T-helper 2 cell treated with Interferon-gamma antibody and Interleukin-4, amounts not matched to agents 5 μg/mL and 100 μg/mL, for 36 hours (primary cell): ENCODE measurements at regions not wholly inside any gene's neighbourhood (a gene's known extent, or its start where the extent isn't known, plus 50 kb on each side); places are given as distances from the start of the nearest gene placed in this dataset.
"Not testable (repeated sequence)": the region's sequence is repeated elsewhere in the genome, so short reads cannot be mapped to it uniquely, and the experiment has no call there.

Source experiments
- DNase-seq: peaks from one replicate; pipeline ENCODE4 v3.0.0; 2021; ENCODE audit warnings: low spot score
- H3K27ac Mint-ChIP-seq: one replicate; pipeline ENCODE4 v1.8.0; 2021; ENCODE audit warnings: mild to moderate bottlenecking, mixed read lengths
- H3K27me3 Mint-ChIP-seq: one replicate; pipeline ENCODE4 v1.8.0; 2021; ENCODE audit warnings: low read depth, mixed read lengths
- H3K36me3 Mint-ChIP-seq: one replicate; pipeline ENCODE4 v1.8.0; 2021; ENCODE audit warnings: low read depth, mixed read lengths
- H3K4me1 Mint-ChIP-seq: one replicate; pipeline ENCODE4 v1.8.0; 2021; ENCODE audit warnings: low read depth, mixed read lengths
- H3K4me3 Mint-ChIP-seq: one replicate; pipeline ENCODE4 v1.8.0; 2022; ENCODE audit warnings: mild to moderate bottlenecking, moderate library complexity, mixed read lengths
- H3K9me3 Mint-ChIP-seq: one replicate; pipeline ENCODE4 v1.8.0; 2021; ENCODE audit warnings: mixed read lengths

DNA sequence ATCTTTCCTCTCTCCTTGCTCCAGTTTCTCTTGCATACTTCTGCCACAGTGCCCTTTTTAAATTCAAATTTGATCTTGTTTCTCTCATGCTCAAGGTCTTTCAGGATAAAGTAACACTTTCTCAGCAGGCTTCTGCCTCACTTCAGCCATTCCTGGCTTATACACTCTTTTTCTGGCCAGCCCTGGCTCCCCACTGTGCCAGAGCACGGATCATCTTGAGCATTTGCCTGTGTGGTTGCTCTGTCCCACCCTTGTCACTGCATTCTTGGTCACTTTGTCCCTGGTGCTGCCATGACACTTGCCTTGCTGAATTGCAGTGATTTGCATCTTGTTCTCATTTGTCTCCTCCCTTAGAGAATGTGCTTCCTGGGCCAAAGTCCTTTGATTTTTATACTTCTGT is 634.3 kb downstream of the TMEM182 start:
- no peak overlapping the region for H3K4me3 Mint-ChIP-seq
- H3K4me1 Mint-ChIP-seq: no peaks in the 10 kb centered on the region
- H3K27ac Mint-ChIP-seq: no peak overlapping the region
- no peaks in the 10 kb centered on the region for H3K9me3 Mint-ChIP-seq
- no peaks in the 10 kb centered on the region for H3K36me3 Mint-ChIP-seq
- DNase-seq: no peak
- H3K27me3 Mint-ChIP-seq: no peaks in the 10 kb centered on the region

DNA sequence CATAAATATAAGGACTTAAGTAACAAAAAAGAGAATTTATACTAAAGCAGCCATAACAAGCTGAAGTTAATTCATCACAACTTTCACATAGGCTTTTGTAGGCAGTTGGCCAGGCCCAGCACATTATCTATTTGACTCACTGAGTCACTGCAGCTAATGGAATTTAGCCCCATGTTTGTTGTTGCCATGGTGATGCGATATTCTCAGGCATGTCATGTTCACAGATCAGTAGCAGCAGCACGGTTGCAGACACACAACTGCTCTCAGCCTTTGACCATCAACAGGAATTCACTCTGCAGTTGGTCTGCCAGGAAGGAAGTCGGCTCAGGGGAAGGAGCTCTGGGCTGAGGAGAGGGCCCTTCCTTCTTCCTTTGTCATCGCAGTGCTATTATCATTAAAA is 639.8 kb downstream of the TMEM182 start:
- no peaks in the 10 kb centered on the region for H3K36me3 Mint-ChIP-seq
- no peak for DNase-seq
- no peaks in the 10 kb centered on the region for H3K27me3 Mint-ChIP-seq
- no peak overlapping the region for H3K27ac Mint-ChIP-seq
- H3K4me3 Mint-ChIP-seq: no peak overlapping the region
- peaks cover 7% of the 10 kb centered on the region for H3K9me3 Mint-ChIP-seq
- no peaks in the 10 kb centered on the region for H3K4me1 Mint-ChIP-seq

DNA sequence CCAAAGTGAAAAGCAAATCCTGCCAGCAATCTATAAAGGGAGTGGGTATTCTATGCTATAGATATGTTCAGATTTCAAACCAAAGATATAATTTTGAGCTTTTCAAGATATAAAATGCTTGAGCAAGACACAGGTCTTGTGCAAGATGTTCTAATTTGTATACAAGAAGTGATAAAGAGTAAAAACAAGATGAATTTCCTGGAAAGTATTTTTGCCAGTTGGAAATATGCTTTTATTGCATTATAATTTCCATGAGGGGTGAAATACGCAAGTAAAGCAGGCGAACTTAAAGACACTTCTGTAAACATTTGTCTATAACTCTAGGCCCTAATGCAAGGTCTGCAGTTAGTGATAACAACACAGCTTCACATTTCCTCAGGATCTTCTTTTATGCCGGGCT is 640.5 kb downstream of the TMEM182 start:
- DNase-seq: no peak
- Mint-ChIP-seq H3K4me1 (no peaks in the 10 kb centered on the region), H3K4me3 (no peak overlapping the region)

GRCh38 chr2:103402944-103403343 is 641.1 kb downstream of the TMEM182 start:
- DNase-seq: no peak
- Mint-ChIP-seq H3K9me3 (peaks cover 7% of the 10 kb centered on the region), H3K4me3 (no peak overlapping the region), H3K27ac (no peak overlapping the region), H3K27me3 (no peaks in the 10 kb centered on the region), H3K4me1 (no peaks in the 10 kb centered on the region), H3K36me3 (no peaks in the 10 kb centered on the region)

More for the DNA sequence above, 640.5 kb downstream of the TMEM182 start:
- no peaks in the 10 kb centered on the region for H3K27me3 Mint-ChIP-seq
- no peaks in the 10 kb centered on the region for H3K36me3 Mint-ChIP-seq
- peaks cover 7% of the 10 kb centered on the region for H3K9me3 Mint-ChIP-seq
- H3K27ac Mint-ChIP-seq: no peak overlapping the region

GRCh38 chr2:103403388-103403787 is 641.6 kb downstream of the TMEM182 start:
- not testable (repeated sequence) for H3K4me3 Mint-ChIP-seq, DNase-seq, H3K36me3 Mint-ChIP-seq, H3K27ac Mint-ChIP-seq, H3K27me3 Mint-ChIP-seq, H3K4me1 Mint-ChIP-seq, H3K9me3 Mint-ChIP-seq

- Mint-ChIP-seq H3K4me3 (no peak overlapping the region), H3K36me3 (no peaks in the 10 kb centered on the region), H3K27me3 (no peaks in the 10 kb centered on the region), H3K4me1 (no peaks in the 10 kb centered on the region), H3K9me3 (peaks cover 11% of the 10 kb centered on the region), H3K27ac (no peak overlapping the region)
- no peak for DNase-seq
These were observed 648.4 kb downstream of the TMEM182 start for GRCh38 chr2:103410221-103410620.

GRCh38 chr2:103419506-103419905 is 657.7 kb downstream of the TMEM182 start:
- no peaks in the 10 kb centered on the region for H3K36me3 Mint-ChIP-seq
- no peak for DNase-seq
- H3K27me3 Mint-ChIP-seq: no peaks in the 10 kb centered on the region
- no peak overlapping the region for H3K27ac Mint-ChIP-seq
- no peak overlapping the region for H3K4me3 Mint-ChIP-seq
- peaks cover 33% of the 10 kb centered on the region for H3K9me3 Mint-ChIP-seq
- no peaks in the 10 kb centered on the region for H3K4me1 Mint-ChIP-seq

DNA sequence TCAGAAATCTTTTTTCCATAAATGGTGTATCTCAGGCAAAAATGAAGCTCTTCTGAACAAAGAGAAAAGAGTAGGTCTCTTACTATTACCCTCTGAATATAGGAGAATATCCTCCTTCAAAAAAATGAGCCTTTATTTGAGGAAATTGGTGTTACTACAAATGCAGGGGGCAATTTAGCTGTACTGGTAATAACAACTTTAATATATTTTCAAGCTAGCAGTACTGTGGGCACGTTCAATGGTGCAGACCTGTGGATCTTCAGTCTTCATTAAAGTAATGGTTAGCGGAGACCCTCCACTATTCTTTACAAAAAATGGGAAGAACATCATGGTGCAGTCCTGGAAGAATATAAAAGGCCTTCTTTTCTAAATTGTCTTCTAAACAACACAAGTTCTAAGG is 661.3 kb downstream of the TMEM182 start:
- no peaks in the 10 kb centered on the region for H3K4me1 Mint-ChIP-seq
- no peak overlapping the region for H3K27ac Mint-ChIP-seq
- H3K27me3 Mint-ChIP-seq: no peaks in the 10 kb centered on the region
- peaks cover 10% of the 10 kb centered on the region for H3K9me3 Mint-ChIP-seq
- H3K36me3 Mint-ChIP-seq: no peaks in the 10 kb centered on the region
- no peak overlapping the region for H3K4me3 Mint-ChIP-seq
- no peak for DNase-seq

- Mint-ChIP-seq H3K9me3 (no peaks in the 10 kb centered on the region), H3K27ac (no peak overlapping the region), H3K36me3 (no peaks in the 10 kb centered on the region), H3K4me1 (no peaks in the 10 kb centered on the region), H3K4me3 (no peak overlapping the region), H3K27me3 (no peaks in the 10 kb centered on the region)
- DNase-seq: no peak
These were observed 665.7 kb downstream of the TMEM182 start for GRCh38 chr2:103427567-103427966.

- Mint-ChIP-seq H3K4me1 (no peaks in the 10 kb centered on the region), H3K9me3 (peaks cover 3% of the 10 kb centered on the region), H3K27me3 (no peaks in the 10 kb centered on the region), H3K4me3 (no peak overlapping the region), H3K36me3 (no peaks in the 10 kb centered on the region), H3K27ac (no peak overlapping the region)
- DNase-seq: no peak
These were observed 668.4 kb downstream of the TMEM182 start for GRCh38 chr2:103430191-103430590.

GRCh38 chr2:103435010-103435409 is 673.2 kb downstream of the TMEM182 start:
- Mint-ChIP-seq H3K9me3 (peaks cover 9% of the 10 kb centered on the region), H3K27ac (no peak overlapping the region), H3K27me3 (no peaks in the 10 kb centered on the region), H3K4me3 (no peak overlapping the region), H3K4me1 (no peaks in the 10 kb centered on the region), H3K36me3 (no peaks in the 10 kb centered on the region)
- no peak for DNase-seq

DNA sequence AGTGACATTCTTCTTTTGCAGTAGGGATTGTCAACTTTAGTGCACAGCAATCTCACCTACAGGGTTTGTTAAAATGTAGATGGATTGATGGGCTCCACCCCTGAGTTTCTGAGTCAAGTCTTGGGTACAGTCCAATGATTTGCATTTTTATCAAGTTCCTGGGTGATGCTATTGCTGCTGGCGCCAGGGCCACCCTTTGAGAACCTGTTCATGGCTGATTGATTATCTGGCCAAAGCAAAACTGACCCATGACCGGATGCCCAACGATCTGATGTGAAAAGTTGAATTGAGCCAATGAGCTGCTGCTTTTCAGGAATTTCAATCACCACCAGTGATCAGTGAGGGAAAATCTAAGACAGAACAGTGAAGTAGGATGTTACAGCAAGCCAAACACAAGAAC is 675.3 kb downstream of the TMEM182 start:
- Mint-ChIP-seq H3K4me3 (no peak overlapping the region), H3K27ac (no peak overlapping the region), H3K4me1 (no peaks in the 10 kb centered on the region), H3K36me3 (no peaks in the 10 kb centered on the region), H3K27me3 (no peaks in the 10 kb centered on the region), H3K9me3 (peaks cover 9% of the 10 kb centered on the region)
- DNase-seq: no peak

DNA sequence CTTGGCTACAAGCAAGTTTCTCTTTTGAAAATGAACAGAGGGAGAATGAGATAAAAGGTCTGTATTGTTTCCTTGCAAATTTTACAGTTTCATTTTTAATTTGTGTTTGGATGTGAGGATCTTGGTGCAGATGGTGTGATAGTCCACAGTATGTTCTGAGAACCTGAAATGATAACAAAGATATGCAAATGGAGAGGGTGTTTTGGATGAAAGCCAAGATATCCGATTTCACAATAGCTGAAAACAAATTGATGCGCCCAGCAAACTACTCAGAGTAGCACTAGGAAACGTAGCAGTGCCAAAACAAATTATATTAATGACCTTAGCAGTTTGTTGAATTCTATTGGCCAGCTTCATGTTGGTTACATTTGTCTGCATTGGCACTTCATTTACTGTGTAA is 683.5 kb downstream of the TMEM182 start:
- DNase-seq: no peak

GRCh38 chr2:103448495-103448894 is 686.7 kb downstream of the TMEM182 start:
- Mint-ChIP-seq H3K36me3 (no peaks in the 10 kb centered on the region), H3K4me3 (no peak overlapping the region), H3K4me1 (no peaks in the 10 kb centered on the region), H3K27ac (no peak overlapping the region), H3K27me3 (no peaks in the 10 kb centered on the region), H3K9me3 (peaks cover 17% of the 10 kb centered on the region)
- no peak for DNase-seq

More for the DNA sequence above, 683.5 kb downstream of the TMEM182 start:
- H3K36me3 Mint-ChIP-seq: no peaks in the 10 kb centered on the region
- H3K27ac Mint-ChIP-seq: no peak overlapping the region
- H3K9me3 Mint-ChIP-seq: peaks cover 12% of the 10 kb centered on the region
- no peaks in the 10 kb centered on the region for H3K27me3 Mint-ChIP-seq
- H3K4me3 Mint-ChIP-seq: no peak overlapping the region
- no peaks in the 10 kb centered on the region for H3K4me1 Mint-ChIP-seq

DNA sequence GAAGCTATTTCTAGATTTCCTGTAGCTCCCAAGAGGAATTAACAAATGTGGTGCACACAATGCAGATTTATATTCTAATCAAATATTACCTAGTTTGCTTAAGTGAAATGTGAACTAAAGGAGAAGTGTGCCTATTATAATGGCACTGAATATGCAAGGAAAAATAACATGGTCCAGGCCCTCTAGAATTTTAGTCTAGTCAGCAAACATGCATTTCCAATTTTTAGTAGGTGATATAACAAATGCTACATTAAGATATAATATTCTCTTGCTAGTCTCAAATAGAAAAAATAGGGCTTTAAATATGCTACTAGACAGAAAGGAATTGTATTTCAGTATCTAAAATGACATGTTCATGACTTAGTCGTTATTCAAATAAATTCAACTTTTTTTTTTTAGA is 689.5 kb downstream of the TMEM182 start:
- no peaks in the 10 kb centered on the region for H3K4me1 Mint-ChIP-seq
- no peak overlapping the region for H3K27ac Mint-ChIP-seq
- H3K4me3 Mint-ChIP-seq: no peak overlapping the region
- no peaks in the 10 kb centered on the region for H3K36me3 Mint-ChIP-seq
- no peaks in the 10 kb centered on the region for H3K27me3 Mint-ChIP-seq
- H3K9me3 Mint-ChIP-seq: peaks cover 8% of the 10 kb centered on the region
- DNase-seq: no peak
